Medulla oblongata (tissue), 1 donor: ENCODE measurements at regions not wholly inside any gene's neighbourhood (a gene's known extent, or its start where the extent isn't known, plus 50 kb on each side); places are given as distances from the start of the nearest gene placed in this dataset.
A peak's percentile ranks its signal among the peaks of the same experiment; 100 is the strongest.

Experiments used
- DNase-seq: peaks from one replicate; pipeline ENCODE4 v3.0.0-alpha.2; 2015; ENCODE audit errors: extremely low spot score

DNA sequence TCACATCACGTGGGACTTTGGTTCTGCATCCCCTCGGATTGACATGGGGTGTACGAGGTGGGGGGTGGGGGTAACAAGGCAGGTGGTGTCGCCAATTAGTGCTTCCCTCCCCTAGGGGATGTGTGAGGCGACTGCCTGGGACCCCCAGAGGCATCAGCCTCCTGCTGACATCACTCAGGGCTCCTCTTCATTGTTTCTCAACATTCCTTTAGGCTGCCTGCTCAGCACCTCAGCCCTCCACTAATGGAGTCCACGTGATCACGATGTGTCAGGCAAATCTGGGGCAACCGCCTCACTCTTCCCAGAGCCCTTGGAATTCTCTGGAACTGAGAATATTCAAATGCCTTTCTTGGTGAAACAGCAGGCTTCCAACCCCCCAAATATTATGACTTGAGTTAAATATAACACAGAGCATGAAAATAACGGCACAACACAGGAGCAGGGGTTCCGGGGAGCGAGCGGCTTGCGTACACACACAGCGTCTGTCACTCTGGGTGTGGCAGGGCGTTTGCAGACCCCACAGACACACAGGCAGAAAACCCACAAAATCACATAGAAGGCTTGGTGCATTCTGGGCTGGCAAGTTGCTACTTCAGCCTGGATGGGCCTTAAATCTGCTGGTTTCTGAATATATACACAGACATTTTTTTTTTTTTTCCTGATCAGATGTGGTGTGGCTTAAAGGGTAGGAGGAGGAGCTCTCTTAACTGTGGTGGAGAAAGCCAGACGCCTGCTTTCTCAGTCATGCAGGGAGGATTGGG, 170.1 kb upstream of the CADM1 start:
- DNase-seq: no peak

GRCh38 chr11:115673720-115674119, 169.5 kb upstream of the CADM1 start:
- DNase-seq: no peak

DNA sequence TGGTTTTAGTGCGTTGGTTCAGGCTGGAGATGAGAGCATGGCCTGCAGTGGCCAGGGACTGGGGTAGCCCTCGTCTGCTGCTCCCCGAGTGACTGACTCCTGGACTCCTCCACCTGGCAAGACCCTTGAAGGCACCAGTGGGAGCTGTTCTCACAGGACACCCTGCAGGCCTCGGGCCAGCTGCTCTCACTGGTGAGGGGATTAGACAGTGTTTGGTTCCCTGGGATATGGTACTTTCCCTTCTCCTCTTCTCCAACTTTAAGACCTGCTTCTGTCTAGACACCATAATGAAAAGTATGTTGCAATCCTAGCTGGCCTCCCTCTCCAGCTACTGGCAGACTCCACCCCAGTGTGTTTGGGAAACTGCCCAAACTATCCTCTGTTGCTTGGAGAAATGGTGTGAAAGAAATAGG, 168.8 kb upstream of the CADM1 start:
- DNase-seq: peak; percentile 81

- DNase-seq: no peak
These were observed 168.2 kb upstream of the CADM1 start for GRCh38 chr11:115672412-115672811.

DNA sequence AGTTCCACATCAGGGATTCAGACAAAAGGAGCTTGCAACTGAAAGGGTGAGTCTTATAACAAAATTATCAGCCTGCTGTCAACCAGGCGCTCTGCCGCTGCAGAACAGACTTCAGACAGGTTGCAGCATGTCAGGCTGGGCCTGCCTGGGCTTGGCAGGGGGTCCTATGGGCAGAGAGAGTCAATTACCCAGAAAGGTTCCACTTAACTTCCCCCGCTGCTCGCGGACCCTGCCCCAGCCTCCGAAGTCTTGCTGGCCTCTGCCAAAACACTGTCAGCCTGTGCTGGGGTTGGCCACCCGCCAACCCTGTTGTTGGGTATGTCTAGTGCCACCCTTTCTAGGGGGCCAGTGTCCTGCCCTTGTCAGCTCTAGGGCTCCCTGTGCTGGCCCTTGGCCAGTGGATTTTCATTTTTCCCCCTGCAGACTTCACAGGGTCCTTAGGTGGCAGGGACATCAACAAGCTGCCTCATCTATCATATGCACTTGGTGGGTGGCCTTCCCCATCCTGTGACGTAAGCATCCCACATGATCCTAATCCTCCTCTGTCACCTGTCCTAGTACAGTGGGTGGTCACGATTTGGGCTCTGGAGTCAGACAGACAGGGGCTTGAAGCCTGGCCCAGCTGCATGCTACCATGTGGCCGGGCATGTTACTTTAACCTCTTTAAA, 166.5 kb upstream of the CADM1 start:
- no peak for DNase-seq

DNA sequence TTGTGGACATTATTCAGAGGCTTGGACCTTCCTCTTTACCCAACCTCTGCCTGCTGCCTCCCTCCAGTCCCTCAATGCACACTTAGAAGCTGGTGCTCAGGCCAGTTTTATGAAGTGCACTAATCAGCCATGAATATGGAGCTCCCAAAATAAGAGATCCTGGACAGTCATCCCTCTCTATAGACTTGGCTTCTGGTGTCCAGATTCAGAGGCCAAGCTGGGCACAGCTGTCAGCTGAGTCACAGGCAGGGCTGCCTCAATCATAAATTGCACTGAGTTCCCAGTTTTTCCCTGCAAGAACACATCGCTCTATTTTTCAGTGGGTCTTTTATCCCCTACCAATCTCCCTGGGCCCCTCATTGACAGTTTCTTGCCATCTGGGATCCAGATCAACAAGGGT, 161.7 kb upstream of the CADM1 start:
- DNase-seq: peak; percentile 8

DNA sequence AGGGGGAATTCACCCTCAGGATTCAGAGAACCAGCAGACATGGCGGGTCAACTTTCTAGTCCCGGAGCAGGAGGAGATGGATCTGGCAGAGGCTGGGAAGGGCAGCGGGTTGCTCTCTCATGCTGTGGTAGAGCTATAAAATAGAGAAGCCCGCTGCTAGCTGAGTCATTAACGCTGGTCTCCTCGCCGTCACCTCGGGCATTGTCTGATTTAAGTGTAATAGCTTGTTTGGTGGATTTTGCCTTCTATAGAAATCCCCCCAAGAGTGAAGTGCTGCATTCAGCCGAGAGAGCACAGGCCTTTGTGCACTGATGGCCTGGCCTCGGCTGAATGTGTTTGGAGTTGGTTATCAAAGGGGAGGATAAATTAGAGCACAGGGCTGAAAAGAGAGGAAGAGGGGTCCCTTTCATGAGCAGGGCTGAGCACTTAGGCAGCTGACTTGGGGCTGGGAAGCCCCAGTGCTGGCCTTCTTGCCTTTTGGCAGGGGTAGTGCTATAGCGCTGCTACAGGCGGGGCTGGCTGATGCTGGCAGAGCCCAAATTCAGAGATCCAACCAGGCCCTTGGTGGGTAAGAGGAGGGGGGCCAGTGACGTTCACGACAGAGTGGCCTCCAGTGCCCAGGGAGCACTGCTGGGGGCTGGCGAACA, 161.1 kb upstream of the CADM1 start:
- peak; percentile 48 for DNase-seq

DNA sequence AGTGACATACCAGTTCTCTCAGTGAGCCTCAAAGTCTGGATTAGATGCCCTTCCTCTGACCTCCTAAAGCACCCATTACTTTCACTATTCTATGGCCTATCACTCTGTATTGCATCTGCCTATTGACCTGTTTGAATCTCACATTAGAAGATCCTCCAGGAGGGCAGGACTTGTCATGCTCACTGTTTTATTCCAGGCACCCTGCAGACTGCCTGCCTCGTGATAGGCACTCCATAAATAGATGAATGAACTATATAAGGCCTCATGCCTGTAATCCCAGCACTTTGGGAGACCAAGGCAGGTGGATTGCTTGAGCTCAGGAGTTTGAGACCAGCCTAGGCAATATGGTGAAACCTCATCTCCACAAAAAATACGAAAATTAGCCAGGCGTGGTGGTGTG, 160.1 kb upstream of the CADM1 start:
- no peak for DNase-seq

GRCh38 chr11:115663790-115664189, 159.6 kb upstream of the CADM1 start:
- DNase-seq: peak; percentile 53

DNA sequence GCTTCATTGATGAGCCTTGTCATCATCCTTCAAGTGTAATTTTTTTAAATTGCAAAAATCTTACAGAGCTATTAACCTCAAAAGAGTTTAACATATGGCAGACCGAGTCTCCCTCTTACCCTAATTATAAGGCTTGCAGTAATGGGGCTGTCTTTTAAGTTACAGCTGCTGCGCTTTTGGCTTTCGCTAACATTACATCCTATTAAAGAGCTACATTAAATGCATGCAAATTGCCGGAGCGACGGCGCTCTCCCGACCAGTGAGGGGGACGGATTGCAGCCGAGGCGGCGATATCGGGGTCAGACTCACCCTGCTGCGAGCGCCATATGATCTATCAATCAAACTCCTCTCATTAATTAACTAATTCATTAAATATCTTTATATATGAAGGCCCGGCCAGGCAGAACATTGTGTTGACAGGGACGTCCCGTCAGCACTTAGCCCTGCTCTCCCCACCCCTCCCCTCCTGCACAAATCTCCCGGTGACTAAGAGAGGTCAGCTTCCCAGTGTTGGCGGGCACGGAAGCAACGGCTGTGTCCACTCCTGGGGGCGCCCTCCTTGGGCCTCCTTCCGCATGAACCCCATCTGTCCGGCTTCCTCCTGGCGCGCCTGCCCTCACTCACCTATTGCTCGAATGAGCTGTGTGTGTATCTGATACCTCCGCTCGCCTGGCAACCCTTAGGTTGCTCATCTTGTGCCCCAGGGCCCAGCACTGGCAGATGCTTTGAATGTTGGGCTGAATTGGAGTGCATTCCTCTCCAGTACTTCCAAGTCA, 156.0 kb upstream of the CADM1 start:
- DNase-seq: no peak

DNA sequence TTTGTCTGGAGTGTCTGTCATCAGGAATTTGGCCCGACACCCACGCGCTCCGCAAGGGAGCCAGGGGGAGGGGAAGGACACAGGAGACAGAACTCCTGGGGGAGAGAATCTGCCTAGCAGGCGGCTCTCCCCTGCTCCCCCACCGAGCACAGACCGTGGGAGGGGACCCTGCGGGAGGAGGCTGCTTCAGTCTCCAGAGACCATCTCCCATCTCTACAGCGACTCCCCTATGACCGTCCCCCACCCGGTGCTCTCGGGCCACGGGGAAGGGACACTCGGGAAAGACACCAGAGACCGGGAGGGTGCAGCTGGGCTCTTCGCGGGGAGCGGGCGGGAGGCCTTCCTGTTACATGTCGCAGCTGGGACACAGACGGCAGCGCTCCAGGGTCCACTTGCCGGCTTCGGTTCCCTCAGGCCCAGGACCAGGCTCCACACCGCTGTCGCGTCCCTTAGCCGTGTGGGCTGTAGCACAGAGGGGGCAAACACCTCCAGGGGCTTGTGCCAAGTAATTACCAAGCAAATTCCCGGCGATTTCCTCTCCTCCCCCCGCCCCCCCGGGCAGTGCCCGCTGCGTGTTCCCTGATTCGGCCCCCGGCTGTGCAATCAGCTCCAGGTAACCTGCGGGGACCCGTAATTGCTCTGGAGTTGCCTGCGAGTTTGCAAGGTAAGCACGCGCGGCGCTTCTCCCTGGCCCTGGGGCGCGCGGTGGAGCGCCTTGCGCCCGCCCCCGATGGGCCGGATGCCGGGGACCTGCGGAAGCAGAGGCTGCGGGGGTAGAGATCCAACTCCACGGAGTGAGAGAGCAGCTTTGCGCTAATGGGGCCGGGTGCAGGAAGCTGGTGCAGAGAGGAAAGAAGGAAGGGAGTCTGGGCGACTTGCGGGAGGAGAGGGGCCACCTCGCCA, 155.1 kb upstream of the CADM1 start:
- peak; percentile 16 for DNase-seq

GRCh38 chr11:115657586-115657985, 153.4 kb upstream of the CADM1 start:
- DNase-seq: no peak

DNA sequence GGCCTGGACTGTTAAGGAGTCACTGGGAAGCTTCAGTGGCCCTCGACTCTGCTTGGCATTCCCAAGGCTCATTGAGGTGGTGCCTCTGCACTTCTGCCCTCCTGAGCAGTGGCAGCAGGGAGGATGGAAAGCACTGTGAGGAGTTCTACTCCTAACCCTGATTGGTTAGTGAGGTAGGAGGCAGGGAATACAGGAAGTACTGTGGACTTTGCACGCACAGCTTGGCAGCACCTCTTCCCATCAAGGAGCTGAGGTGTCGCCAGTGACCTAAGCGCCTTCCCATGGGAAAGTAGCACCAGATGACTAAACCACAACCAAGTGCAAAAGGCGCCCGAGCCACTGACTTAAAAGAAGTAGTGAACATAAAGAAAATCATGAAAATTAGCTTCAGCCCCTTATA, 152.5 kb upstream of the CADM1 start:
- no peak for DNase-seq

DNA sequence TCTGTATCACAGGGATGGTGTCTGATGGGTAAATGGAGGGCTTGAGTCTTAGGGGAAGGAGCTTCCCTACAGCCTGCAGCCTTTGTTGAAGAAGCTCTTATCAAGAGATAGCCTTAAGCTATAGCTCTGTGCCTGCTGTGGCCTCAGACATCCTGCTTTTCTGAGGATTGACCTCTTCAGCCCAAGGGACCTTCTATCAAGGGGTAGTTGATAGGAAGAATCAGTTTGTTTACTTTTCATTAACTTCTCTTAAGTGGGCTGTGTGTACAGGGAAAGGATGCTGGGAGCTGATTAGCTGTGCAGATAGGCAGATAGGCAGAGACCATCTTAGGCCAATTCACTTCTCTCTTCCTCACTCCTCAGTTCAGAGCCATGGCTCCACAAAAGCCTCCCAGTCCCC, 151.8 kb upstream of the CADM1 start:
- no peak for DNase-seq

DNA sequence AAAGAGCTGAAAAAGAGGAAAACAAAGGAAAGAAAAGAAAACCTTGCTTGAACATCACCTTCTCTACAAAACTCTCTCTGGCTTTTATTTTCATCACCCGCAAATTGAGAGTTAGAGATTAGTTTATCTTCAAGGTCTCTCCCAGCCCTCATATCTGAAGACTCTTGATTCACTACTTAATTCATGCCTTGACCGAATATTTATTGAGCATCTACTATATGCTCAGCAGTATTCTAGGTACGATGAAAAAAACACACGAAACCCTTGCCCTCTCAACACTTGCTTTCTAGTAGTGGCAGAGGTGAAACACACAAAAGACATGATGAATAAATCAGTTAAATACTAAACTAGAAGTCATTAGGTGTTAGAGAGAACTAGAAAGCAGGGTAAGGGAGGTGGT, 150.6 kb upstream of the CADM1 start:
- no peak for DNase-seq

DNA sequence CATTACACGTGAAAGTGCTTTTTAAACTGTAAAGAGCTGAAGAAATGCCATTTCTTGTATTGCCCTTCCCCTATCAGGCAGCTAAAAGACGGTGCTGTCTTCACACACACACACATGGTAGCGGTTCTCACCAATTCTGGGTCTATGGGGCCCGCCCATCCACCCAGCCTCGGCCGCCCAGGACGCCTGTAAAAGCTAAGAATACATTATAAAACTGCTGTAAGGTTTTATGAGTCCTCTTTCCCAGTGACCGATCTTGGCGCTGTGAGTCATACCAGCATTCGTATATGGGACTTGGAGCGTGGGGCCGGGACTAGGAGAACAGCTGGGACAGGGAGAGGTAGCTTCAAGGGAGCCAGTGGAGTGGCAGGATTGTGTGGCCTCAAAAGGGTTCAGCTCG, 149.7 kb upstream of the CADM1 start:
- no peak for DNase-seq

DNA sequence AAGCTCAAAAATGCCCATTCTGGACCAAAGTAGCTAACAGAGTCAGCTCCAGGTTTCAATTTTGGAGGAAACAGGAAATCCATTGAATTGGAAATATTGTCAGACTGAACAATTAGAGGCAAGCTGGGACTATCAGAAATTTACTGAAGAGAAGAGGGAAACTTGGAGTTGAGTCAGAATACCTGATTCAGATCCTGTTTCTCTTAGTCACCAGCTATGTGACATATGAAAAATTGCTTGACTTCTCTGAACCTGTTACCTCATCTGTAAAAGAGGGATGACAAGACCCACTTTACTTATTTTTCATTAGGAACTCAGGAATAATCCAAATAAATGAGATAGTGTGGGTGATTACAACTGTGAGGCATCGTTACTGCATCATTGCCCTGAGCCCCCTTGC, 148.9 kb upstream of the CADM1 start:
- DNase-seq: no peak

- no peak for DNase-seq
These were observed 148.3 kb upstream of the CADM1 start for GRCh38 chr11:115652496-115652895.

- DNase-seq: no peak
These were observed 147.9 kb upstream of the CADM1 start for GRCh38 chr11:115652094-115652493.

GRCh38 chr11:115649461-115649860, 145.2 kb upstream of the CADM1 start:
- DNase-seq: no peak

GRCh38 chr11:115645631-115646317, 141.6 kb upstream of the CADM1 start:
- peak; percentile 42 for DNase-seq
